ENCODE measurements at regions not wholly inside any gene's neighbourhood (a gene's known extent, or its start where the extent isn't known, plus 50 kb on each side); places are given as distances from the start of the nearest gene placed in this dataset.

DNA sequence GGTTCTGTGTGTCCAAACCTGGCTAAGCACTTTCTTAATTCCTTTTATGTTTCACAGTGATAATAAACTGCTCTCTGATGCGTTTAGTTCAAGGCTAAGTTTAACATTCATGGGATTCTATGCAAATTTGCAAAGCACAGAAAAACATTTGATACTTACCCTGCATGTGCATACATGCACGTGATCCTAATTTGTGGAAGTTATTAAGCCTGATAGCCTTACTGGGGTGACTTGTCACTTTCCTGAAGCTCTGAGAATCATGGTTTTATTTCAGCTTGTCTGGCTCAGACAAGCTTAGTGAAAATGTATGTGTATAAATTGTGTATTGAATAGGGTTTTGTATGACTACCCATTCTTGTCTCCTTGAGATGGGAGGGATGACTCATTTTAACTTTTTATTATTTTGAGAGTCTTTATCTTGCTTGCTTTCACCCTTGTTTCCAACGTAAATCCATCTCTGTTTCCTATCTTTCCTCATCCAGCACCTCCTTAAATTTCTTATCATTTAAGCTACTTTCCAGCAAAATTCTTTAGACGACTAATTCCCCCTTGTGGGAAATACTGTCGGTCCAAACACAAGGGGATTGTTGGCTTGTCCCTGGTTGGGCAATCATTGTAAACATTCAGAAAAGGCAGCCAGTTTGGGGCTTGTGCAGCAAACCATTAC, 167.1 kb downstream of the C11orf91 start:
- no peak for TF ChIP-seq EZH2 (IDR thresholded peaks at IDR 0.05)
- no peak for TF ChIP-seq POLR2AphosphoS5 (IDR thresholded peaks at IDR 0.05; ENCODE audit: borderline replicate concordance, low read depth, low read length)
